WI38 (cell line): ENCODE measurements at regions not wholly inside any gene's neighbourhood (a gene's known extent, or its start where the extent isn't known, plus 50 kb on each side); places are given as distances from the start of the nearest gene placed in this dataset.

Experiments
- H3K4me3 ChIP-seq: 2 replicates; pipeline ENCODE4 v1.5.1; 2011; ENCODE audit warnings: low read depth, mild to moderate bottlenecking, control low read depth, low read length
- CTCF ChIP-seq: IDR thresholded peaks from 2 replicates; pipeline ENCODE4 v1.5.1; 2012; ENCODE audit warnings: low read depth, mild to moderate bottlenecking, control low read depth, low read length

- no peak overlapping the region for H3K4me3 ChIP-seq
- no peak for TF ChIP-seq CTCF
These were observed 426.2 kb downstream of the PCDH7 start for GRCh38 chr4:31146366-31146765.

GRCh38 chr4:31148990-31149389 is 428.8 kb downstream of the PCDH7 start:
- H3K4me3 ChIP-seq: no peak overlapping the region
- no peak for TF ChIP-seq CTCF

DNA sequence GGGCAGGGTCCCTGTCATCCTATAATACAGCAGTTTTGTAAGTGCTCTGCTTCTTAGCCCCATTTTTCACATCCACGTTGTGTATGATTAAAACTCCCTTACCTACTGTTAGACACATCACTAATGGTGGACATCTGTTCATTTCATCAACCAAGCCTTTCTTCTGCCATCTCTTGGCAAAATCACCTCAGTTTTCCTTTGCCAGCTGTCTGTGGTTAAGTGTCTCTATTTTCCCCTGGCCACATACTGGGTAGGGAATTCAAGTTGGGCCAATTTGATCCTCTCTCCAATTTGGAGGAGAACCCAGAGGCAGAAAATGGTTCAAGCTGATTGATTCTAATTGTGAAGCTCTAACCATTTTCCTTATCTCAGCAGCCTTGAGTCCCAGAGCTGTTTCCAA is 436.1 kb downstream of the PCDH7 start:
- no peak overlapping the region for H3K4me3 ChIP-seq
- TF ChIP-seq CTCF: no peak

GRCh38 chr4:31160146-31160545 is 440.0 kb downstream of the PCDH7 start:
- no peak for TF ChIP-seq CTCF
- H3K4me3 ChIP-seq: no peak overlapping the region

GRCh38 chr4:31169846-31170245 is 449.7 kb downstream of the PCDH7 start:
- no peak for TF ChIP-seq CTCF

DNA sequence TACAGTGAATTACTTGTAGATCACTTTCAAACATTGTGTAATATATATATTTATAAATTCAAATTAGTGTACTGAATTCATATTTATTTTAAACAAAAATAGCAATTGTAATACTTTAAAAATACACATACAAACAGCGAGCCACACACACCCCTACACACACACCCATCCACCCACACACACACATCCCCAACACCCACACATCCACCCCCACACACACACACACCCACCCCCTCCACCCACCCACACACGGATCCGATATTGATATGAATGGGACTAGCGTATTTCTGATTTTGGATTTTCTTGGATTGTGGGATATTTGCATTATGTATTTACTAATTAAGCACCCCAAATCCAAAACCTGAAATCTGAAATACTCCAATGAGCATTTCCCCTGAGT is 451.2 kb downstream of the PCDH7 start:
- no peak overlapping the region for H3K4me3 ChIP-seq
- TF ChIP-seq CTCF: no peak

More at GRCh38 chr4:31169846-31170245, 449.7 kb downstream of the PCDH7 start:
- no peak overlapping the region for H3K4me3 ChIP-seq

- TF ChIP-seq CTCF: no peak
- H3K4me3 ChIP-seq: no peak overlapping the region
These were observed 455.2 kb downstream of the PCDH7 start for GRCh38 chr4:31175242-31175910.
